ENCODE measurements at regions not wholly inside any gene's neighbourhood (a gene's known extent, or its start where the extent isn't known, plus 50 kb on each side); places are given as distances from the start of the nearest gene placed in this dataset.

GRCh38 chr20:59526242-59527225, 77.8 kb upstream of the PHACTR3 start:
- DNase-seq: peak in 2 of 10 donors; percentile 74 to 77

GRCh38 chr20:59530782-59531181, 73.6 kb upstream of the PHACTR3 start:
- intact Hi-C loops (cut with DNase I): no loop called here
- DNase-seq: no peak

More at GRCh38 chr20:59526242-59527225, 77.8 kb upstream of the PHACTR3 start:
- intact Hi-C loops (cut with DNase I): no loop called here

- intact Hi-C loops (cut with DNase I): no loop called here
- DNase-seq: no peak
Measured at GRCh38 chr20:59537991-59538390, 66.3 kb upstream of the PHACTR3 start.

GRCh38 chr20:59547596-59547995, 56.7 kb upstream of the PHACTR3 start:
- DNase-seq: peak in 1 of 10 donors; percentile 5
- intact Hi-C loops (cut with DNase I): no loop called here

All from posterior cingulate gyrus (tissue), 11 donors.